ENCODE measurements at regions not wholly inside any gene's neighbourhood (a gene's known extent, or its start where the extent isn't known, plus 50 kb on each side); places are given as distances from the start of the nearest gene placed in this dataset.

DNA sequence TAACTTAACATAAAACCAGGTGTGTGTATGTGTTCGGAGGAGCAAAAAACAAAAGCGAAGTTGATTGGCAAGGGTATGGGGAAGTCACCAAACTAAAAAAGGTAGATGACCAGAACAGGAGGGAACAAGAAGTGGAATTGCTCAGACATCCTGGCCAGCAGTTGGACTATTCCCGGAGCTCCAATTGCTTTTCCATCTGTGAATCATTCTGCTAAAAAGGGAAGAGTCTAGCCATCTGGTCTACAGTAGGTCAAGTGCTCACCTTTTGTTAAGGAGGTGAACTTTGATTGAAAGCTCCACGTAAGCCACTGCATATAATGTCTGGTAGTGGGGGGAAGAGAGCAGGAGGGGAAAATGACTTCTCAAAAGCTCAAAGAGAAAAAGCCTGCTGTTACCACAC is 50.0 kb upstream of the BET1 start:
- ATAC-seq: no peak

DNA sequence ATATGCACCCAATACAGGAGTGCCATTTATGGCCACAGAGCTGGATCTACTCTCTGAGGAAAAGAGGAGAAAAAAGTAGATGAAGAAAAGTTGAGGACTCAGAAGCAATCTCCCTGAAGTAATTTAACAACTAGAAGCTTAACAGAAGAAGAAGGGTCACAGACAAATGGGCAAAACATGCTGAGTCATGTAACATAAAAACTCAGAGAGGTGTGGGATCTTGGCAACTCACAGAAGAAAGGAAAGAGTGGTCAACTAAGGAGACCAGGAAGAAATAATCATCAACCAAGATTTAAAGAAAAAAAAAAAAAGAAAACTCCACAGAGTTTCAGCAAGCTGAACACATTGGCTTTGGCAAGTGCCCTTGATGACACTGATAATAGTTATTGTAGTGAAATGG is 51.8 kb upstream of the BET1 start:
- no peak for ATAC-seq

DNA sequence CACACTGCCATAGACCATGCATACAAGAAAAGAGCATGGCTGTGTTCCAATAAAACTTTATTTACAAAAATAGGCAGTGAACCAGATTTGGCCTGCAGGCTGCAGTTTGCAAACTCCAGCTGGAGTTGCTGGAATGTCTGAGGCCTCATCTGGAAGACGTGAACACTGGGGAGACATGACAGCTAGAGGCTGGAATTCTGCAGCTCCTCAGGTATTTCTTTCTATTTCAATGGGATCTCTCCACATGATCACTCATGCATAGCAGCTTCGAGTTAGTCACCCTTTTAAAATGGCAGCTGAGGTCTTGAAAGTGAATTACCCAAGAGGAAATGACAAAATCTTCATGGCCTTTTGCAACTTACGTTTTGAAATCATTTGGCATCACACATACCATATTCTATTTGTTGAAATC is 52.6 kb upstream of the BET1 start:
- no peak for ATAC-seq

DNA sequence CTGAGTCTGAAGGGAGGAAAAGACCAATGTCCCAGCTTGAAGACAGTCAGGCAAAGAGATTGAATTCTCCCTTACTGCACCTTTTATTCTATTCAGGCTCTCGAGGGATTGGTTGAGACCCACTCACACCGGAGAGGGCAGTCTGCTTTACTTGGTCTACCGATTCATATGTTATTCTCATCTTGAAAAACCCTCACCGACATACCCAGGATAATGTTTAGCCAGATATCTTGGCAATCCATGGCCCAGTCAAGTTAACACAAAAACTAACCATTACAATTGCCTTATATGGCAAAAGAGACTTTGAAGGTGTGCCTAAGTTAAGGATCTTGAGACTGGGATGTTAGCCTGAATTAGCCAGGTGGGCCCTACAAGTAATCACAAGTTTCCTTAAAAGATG is 53.8 kb upstream of the BET1 start:
- ATAC-seq: no peak

- no peak for ATAC-seq
Measured at GRCh38 chr7:94059746-94060145, 55.6 kb upstream of the BET1 start.

- no peak for ATAC-seq
Measured at GRCh38 chr7:94060752-94061151, 56.6 kb upstream of the BET1 start.

GRCh38 chr7:94061326-94061725 is 57.2 kb upstream of the BET1 start:
- ATAC-seq: no peak

DNA sequence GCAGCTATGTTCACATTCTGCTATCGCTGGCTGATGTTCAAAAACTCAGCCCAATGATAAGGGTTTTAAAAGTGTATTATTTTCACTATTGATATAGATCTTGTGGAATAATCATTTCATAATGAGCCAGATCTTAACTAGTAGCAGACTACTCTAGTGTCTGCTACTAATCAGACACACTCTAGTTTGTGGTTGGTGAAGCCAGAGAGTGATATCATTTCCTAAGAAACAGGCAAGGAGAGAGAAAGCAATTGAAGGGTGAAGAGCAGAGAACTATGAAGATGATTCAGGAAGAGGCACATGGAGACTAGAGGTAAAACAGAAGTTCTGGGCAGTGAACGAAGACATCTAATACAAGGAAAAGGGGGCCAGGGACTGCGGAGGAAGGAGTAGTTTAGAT is 58.2 kb upstream of the BET1 start:
- ATAC-seq: no peak

- ATAC-seq: no peak
Measured at GRCh38 chr7:94064541-94065191, 60.5 kb upstream of the BET1 start.

DNA sequence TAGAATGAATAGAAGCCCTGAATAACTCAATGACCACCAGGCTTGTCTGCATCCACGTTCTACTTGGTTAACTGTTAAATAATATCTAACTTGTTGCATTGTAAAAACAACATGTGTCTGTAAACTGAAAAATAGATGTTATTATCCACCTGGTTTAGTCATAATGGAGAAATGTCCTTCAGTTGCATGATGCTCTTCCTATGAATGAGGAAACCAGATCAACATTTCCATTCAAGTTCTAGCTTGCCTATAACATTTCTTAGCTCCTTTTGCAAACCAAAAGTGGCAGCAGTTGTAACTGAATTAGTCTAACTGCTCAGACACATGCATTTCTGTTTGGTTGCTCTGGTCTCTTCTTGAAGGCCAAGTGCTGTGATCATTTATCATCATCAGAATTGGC is 62.9 kb upstream of the BET1 start:
- ATAC-seq: no peak

DNA sequence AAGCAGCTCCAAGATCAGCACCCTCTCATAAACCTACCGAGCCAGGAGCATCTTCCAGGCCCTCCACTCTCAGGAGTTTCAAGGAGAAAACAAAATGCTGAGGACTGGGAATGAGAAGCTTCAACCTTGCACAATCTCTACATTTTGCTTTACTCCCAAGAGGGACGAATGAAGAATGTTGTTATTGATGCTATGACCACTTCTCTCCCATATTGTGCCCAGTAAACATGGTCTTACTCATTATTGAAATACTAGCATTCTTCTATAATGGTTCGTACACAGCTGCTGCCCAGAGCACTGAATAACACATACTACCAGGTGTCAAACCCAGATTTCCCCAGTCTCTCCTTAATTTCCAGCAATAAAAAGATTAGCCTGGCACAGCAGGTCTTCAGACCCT is 63.4 kb upstream of the BET1 start:
- no peak for ATAC-seq

- ATAC-seq: no peak
Measured at GRCh38 chr7:94069162-94069739, 65.1 kb upstream of the BET1 start.

DNA sequence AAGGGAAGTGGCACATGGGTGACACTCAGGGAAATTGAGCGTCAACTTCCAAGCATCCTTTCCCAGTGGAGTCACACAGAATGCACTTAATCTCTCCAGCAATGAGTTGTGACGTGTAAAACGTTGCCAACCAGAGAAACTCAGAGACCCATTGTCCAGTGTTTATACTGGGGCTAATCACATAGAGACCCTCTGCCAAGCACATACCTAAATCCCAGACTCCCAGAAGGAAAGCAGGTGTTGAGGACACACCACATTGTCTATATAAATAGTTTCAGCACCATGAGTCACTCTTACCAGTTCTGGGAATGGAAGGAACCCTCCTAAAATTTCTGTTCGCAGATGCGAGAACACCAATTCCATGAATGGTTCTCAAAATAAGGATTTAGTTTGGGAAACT is 76.4 kb upstream of the BET1 start:
- no peak for ATAC-seq

GRCh38 chr7:94082126-94082525 is 78.0 kb upstream of the BET1 start:
- no peak for ATAC-seq

GRCh38 chr7:94087664-94088352 is 83.7 kb upstream of the BET1 start:
- peak; percentile 57 for ATAC-seq

DNA sequence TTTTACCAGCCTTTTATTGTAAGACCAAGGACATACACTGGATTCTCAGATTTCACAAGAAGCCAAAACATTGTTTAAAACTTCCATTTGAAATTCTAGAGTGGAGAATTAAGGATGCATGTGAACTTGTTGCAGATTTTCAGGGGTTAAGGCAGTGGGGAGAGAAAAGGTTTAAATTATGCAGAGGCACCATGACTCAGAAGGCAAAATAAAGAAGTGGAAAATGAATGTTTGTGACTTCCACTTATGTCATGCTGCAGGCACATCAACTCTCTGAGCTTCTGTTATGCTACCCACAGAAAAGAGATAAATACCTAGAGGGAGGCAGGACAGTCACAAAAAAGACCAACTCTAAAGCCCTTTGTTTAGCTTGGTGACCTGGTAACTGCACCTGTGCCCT is 84.4 kb upstream of the BET1 start:
- no peak for ATAC-seq

DNA sequence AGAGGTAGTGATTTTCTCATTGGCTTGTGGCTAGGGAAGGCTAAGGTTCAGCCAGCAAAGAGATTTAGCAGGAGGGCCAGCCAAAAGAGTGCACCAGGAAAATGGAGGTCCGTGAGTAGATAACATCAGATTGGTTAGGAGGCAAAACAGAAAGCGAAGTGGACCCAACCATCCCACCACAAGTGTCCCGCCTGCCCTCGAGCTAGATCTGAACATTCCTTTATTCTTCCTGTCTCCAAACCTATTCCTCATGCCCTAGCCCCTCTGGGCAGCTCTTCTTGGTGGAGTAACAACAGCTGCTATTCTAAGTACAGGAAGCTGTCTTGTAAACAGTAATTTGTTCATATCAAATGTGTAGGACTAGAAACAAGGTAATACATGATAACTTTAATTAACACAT is 85.7 kb upstream of the BET1 start:
- no peak for ATAC-seq

GRCh38 chr7:94092980-94093379 is 88.8 kb upstream of the BET1 start:
- ATAC-seq: no peak

GRCh38 chr7:94094298-94094697 is 90.1 kb upstream of the BET1 start:
- ATAC-seq: no peak

DNA sequence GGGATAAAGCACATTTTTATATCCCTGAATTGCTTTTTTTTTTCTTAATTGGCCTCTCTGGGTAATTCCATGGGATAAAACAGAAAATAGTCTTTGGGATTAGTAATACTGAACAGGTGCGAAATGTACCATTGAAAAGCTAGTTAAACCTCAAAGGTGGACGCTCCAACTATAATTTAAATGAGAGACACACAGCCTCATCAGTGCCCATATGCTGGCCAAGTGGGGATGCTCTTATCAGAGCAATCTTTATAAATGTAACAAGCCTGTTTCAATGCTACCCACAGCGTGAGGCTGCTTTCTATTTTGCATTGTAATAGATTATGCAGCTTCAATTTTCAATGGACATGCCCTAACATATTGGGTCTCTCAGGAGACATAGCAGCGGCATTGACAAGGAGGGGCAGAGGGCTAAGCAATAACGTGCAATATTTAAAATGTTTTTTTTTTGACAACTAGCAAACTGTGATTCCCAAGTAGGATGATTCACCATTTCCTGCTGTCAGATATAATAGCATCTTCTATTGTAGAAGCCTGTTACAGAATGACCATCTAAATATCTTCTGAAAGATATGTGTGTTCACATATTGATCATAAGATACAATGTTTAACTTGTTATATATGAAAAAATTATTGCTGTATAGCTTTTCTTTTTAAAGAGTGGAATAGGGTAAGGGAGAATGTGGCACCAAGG is 91.3 kb upstream of the BET1 start:
- ATAC-seq: no peak

DNA sequence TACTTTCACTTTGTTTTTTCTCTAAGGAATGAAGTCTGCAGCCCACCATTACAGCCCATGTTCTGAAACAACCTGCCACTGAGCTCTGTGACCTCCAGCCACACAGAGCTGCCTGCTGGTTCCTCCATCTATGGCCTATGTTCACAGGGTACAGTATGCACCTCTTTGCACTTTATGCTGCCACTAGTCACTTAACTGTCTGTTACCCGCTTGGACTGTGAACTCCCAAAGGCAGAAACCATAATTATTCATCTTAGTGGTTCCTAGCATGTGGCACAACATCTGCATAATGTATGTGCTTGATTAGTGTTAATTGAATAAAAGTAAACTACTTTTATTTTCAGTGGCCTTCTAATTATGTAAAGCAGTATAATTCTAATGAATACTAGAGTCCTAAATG is 95.5 kb upstream of the BET1 start:
- ATAC-seq: no peak

DNA sequence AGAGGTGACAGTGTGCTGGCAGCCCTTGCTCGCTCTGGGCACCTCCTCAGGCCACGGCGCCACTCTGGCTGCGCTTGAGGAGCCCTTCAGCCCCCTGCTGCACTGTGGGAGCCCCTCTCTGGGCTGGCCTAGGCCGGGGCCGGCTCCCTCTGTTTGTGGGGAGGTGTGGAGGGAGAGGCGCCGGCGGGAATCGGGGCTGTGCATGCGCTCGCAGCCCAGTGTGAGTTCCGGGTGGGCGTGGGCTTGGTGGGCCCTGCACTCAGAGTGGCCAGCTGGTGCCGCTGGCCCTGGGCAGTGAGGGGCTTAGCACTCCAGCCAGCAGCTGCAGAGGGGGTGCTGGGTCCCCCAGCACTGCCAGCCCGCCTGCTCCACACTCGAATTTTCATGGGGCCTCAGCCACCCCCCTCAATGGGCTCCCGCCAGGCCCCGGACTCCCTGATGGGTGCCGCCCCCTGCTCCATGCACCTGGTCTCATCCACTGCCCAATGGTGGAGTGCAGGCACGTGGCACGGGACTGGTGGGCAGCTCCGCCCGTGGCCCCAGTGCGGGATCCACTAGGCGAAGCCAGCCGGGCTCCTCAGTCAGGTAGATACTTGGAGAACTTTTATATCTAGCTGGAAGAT is 96.7 kb upstream of the BET1 start:
- ATAC-seq: no peak

DNA sequence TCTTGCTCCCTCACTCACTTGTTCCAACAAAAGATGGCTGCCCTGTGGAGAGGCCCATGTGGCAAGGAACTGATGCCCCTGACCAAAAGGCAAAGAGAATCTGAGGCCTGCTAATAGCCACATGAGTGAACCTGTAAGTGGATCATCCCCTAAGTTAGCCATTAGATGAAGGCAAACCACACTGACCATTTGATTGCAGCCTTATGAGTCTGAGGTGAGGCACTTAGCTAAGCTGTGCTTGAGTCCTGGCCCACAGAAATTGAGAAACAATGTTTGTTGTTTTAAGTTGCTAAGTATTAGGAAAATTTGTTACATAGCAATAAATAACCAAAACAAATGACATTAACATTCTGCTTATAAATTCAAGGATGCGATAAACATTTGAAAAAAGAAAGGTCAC is 100.1 kb upstream of the BET1 start:
- ATAC-seq: no peak

Data from esophagus mucosa (tissue), 1 donor.